Hypothalamus (tissue), 51 donors: ENCODE measurements at regions not wholly inside any gene's neighbourhood (a gene's known extent, or its start where the extent isn't known, plus 50 kb on each side); places are given as distances from the start of the nearest gene placed in this dataset.

Experiments
- DNase-seq, 51 donors: peaks; one replicate each; lab custom pipeline; 2025; lab: John Stamatoyannopoulos, UW

- peak in 1 of 51 donors; percentile 3 for DNase-seq
Measured at GRCh38 chr6:145169726-145170224, 565.5 kb downstream of the EPM2A start.

- DNase-seq: no peak
Measured at GRCh38 chr6:145175470-145175869, 559.9 kb downstream of the EPM2A start.

- no peak for DNase-seq
Measured at GRCh38 chr6:145178391-145178790, 556.9 kb downstream of the EPM2A start.

- no peak for DNase-seq
Measured at GRCh38 chr6:145187491-145188206, 547.7 kb downstream of the EPM2A start.

GRCh38 chr6:145189836-145190235 lies 545.5 kb downstream of the EPM2A start:
- no peak for DNase-seq

- DNase-seq: no peak
Measured at GRCh38 chr6:145194389-145194788, 540.9 kb downstream of the EPM2A start.

- DNase-seq: no peak
Measured at GRCh38 chr6:145199961-145200360, 535.4 kb downstream of the EPM2A start.

- no peak for DNase-seq
Measured at GRCh38 chr6:145204301-145204700, 531.0 kb downstream of the EPM2A start.

- DNase-seq: no peak
Measured at GRCh38 chr6:145206247-145206907, 528.9 kb downstream of the EPM2A start.

- no peak for DNase-seq
Measured at GRCh38 chr6:145208474-145208873, 526.8 kb downstream of the EPM2A start.

GRCh38 chr6:145209272-145209671 lies 526.0 kb downstream of the EPM2A start:
- no peak for DNase-seq

GRCh38 chr6:145212813-145213212 lies 522.5 kb downstream of the EPM2A start:
- no peak for DNase-seq

- DNase-seq: no peak
Measured at GRCh38 chr6:145213614-145214013, 521.7 kb downstream of the EPM2A start.

- DNase-seq: no peak
Measured at GRCh38 chr6:145214570-145214969, 520.8 kb downstream of the EPM2A start.

GRCh38 chr6:145224450-145224849 lies 510.9 kb downstream of the EPM2A start:
- no peak for DNase-seq

GRCh38 chr6:145225500-145225899 lies 509.8 kb downstream of the EPM2A start:
- no peak for DNase-seq

- DNase-seq: no peak
Measured at GRCh38 chr6:145227593-145227992, 507.7 kb downstream of the EPM2A start.

GRCh38 chr6:145228962-145229582 lies 506.2 kb downstream of the EPM2A start:
- no peak for DNase-seq

GRCh38 chr6:145233955-145234354 lies 501.4 kb downstream of the EPM2A start:
- DNase-seq: no peak

GRCh38 chr6:145235207-145235606 lies 500.1 kb downstream of the EPM2A start:
- DNase-seq: no peak

- no peak for DNase-seq
Measured at GRCh38 chr6:145238787-145239186, 496.5 kb downstream of the EPM2A start.

- DNase-seq: no peak
Measured at GRCh38 chr6:145241039-145241438, 494.3 kb downstream of the EPM2A start.
